Middle frontal gyrus (tissue), 1 donor: ENCODE measurements at regions not wholly inside any gene's neighbourhood (a gene's known extent, or its start where the extent isn't known, plus 50 kb on each side); places are given as distances from the start of the nearest gene placed in this dataset.
"Not testable (repeated sequence)": the region's sequence is repeated elsewhere in the genome, so short reads cannot be mapped to it uniquely, and the experiment has no call there.

ENCODE experiments used
- DNase-seq: peaks from one replicate; pipeline ENCODE4 v3.0.0-alpha.2; 2015; ENCODE audit warnings: low spot score; ENCODE audit errors: extremely low spot score

- DNase-seq, result peak; percentile 12
Measured at GRCh38 chr3:74420538-74421124, 193.8 kb downstream of the CNTN3 start.

GRCh38 chr3:74415731-74416130 lies 198.7 kb downstream of the CNTN3 start:
- DNase-seq, result no peak

GRCh38 chr3:74413547-74414241 lies 200.8 kb downstream of the CNTN3 start:
- DNase-seq, result no peak

DNA sequence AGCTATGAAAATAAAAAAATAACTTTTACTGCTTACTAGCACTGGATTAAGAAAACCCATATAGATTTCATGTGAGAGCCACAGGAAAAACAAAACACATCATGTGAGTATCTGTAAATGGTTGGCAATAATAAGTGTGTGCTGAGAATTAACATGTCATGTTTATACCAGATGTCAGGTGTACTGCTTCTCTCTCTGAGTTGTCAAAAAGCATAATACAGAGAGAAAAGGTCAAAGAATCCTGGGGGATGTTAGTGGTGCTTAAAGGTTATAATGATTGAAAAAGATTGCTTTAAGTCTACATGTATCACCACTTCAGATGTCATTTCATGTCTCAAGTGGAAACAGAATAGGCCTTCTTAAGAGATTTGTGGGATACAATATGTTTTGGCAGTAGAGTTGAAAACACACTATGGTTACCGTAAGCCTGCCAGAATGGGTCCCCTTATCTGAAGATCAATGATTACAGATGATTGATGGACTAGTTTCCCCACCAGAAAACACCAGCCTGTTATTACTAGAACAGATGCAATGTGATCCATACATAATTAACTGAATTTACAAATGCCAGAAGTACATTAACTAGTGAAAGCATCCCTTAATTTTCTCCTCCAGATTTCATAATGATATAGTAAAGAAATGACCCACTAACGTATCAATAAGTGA lies 204.1 kb downstream of the CNTN3 start:
- DNase-seq, result no peak

DNA sequence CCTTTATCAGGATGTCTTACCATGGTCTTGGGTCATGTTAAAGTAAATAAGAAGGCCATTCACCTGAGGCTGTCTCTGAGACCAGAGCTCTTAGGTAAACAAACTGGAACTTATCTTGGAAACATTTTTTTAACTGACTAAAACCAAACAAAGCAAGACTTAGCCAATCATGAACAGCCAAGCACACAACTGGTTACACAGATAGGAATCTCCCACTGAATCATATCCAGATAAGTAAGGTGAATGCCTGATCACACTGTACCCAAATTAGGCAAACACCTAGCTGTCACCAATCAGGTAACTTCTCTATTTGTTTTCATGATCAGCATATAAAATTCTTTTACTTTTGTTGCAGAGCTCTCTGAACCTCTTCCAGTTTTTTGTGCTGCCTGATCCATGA lies 205.4 kb downstream of the CNTN3 start:
- no peak for DNase-seq

GRCh38 chr3:74403307-74403706 lies 211.2 kb downstream of the CNTN3 start:
- no peak for DNase-seq

DNA sequence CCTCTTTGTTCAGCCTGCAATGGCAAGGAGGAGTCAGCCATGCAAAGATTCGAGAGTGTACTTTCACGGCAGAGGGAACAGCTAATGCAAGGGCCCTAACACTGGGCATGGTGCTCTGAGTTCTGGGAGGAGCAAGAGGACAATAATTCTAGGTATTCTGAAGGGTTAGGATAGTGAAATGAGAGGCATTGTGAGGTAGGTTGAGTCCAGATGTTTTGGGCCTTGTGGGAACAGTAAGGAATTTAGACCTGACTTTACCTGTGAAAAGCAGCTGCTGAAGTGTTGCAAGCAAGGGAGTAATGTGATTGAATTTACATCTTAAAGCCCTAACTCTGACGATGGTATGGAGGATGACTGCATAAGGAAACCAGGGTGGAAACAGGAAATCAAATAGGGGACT lies 211.6 kb downstream of the CNTN3 start:
- no peak for DNase-seq

DNA sequence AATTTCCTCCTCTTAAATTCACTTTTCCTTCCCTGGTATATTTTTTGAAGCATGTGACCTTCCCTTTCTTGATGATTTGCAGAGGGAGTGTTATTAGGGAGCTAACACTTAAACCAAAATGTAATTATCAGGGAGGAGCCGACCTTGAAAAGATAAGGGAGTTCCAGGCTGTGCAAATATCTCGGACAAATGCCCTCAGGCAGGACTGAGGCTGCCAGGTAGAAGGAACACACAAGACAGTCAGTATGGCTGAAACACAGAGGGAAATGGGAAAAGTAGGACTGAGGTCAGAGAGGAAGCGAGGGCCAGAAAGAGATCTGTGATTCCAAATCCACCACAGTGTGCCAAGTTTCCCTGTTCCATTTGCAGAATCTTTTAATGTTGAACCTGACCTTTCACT lies 221.0 kb downstream of the CNTN3 start:
- DNase-seq, result no peak

DNA sequence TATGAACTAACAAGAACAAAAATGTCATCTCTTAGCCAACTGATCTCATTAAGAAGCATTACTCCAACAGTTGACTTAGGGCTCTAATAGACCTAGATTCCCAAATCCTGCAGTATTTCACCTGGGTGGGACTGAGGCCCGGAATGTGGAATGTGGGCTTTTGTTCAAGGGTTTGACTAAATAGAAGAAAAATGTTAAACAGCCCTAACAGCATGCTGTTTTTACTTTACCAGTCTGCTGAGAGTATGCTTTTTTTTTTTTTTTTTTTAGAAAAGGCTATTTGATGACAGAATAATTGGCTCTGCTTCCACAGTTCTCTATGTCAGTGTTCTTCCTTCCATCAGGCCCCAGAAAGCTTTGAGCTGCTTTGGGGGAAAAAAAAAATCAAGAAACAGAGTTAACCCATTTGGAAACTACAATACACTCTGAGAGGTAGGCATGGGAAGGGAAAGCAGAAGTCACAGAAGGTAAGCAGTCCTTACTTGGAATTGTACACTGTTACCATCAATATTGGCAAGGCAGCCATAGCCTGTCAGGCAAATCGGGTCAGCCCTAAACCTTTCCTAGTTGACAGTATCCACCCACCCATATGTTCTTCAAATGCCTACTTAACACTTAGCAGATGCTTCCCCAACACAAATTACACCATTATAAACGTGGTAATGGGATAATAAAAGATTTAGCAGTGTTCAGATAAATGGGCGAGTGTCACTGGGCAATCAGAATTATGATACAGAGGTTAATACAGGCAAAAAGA lies 224.2 kb downstream of the CNTN3 start:
- no peak for DNase-seq

DNA sequence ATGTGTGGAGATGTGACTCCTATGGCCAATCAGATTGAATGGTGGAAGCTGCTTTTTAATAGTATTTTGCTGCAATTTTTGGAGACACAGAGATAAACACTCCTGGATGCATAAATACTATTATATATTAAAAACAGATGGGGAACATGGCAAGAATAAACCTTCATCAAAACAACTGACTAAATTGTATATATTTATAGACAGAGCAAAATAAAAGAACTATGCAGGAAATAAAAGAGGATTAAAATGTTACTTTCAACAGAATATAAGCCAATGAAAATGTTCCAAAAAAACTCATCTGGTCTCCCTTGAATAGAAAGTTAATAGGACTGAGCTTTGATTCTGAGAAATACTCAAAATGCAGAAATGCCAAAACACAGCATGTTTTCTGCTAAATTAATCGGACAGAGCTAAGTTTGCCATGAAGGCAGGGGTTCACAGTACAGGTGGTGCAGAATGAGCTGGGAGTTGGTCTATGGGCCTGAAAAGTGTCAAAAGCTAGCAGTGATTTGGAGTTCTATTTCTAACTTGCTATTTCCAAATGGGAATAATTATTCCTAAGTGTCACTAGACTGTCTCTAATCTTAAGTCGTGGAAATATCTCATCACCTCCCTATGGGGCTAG lies 227.2 kb downstream of the CNTN3 start:
- DNase-seq, result no peak

GRCh38 chr3:74384159-74384558 lies 230.3 kb downstream of the CNTN3 start:
- DNase-seq, result no peak

DNA sequence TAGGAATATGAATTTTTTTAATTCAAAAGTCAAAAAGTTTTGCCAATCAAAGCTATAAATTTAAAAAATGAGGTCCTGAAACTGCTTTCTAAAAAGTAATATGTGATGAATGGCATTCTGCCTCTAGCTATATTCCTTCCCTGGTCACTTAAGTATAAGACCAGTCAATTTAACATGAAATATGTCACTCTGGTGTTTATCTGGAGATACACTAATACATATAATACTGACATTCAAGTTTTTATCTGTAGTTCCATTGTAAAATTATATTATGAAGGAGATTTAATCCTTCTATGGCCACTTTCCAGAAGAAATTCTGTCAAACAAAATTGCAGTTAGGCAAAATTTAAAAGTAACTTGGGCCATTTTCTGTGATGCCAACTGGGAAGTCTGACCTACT lies 236.8 kb downstream of the CNTN3 start:
- no peak for DNase-seq

DNA sequence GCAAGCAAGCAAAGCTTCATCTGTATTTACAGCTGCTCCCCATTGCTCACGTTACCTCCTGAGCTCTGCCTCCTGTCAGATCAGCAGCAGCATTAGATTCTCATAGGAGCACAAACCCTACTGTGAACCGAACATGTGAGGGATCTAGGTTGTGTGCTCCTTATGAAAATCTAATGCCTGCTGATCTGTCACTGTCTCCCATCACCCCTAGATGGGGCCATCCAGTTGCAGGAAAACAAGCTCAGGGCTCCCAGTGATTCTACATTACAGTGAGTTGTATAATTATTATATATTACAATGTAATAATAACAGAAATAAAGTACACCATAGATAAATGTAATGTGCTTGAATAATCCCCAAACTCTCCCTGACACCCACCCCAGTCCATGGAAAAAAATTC lies 238.1 kb downstream of the CNTN3 start:
- DNase-seq, result not testable (repeated sequence)

- no peak for DNase-seq
Measured at GRCh38 chr3:74375653-74376052, 238.8 kb downstream of the CNTN3 start.

- no peak for DNase-seq
Measured at GRCh38 chr3:74372743-74373142, 241.7 kb downstream of the CNTN3 start.

GRCh38 chr3:74370342-74370741 lies 244.1 kb downstream of the CNTN3 start:
- DNase-seq, result no peak

GRCh38 chr3:74366331-74366730 lies 248.1 kb downstream of the CNTN3 start:
- DNase-seq, result no peak

DNA sequence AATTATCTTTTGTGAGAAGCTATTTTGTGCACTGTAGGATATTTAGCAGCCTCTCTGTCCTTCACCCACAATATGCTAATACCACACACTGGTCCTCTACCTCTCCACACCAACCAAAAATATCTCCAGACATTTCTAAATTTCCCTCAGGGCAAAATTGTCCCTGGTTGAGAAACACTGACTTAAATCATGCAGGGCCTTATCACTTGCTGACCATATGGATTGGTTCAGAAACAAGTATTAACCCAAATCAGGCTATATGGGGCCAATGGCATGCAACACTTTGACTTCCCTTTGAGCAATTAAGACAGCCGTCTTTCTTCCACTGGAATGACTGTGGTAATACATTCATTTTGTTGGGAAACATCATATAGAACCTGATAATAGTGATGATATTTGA lies 251.1 kb downstream of the CNTN3 start:
- DNase-seq, result no peak

DNA sequence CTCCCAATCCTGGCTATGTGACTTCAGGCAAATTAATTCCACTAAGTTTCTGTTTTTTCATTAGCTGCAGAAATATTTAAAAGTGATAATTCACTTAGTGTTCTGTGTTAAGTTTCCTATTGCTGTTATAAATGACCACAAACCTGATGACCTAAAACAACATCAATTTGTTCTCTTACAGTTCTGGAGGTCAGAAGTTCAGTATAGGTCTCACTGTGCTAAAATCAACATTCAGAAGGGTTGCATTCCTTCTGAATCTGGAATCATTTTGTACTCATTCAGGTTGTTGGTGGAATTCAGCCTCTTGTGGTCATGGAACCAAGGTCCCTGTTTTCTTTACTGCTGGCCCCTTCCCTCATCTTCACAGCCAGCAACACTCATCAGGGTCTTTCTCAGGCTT lies 254.1 kb downstream of the CNTN3 start:
- no peak for DNase-seq

DNA sequence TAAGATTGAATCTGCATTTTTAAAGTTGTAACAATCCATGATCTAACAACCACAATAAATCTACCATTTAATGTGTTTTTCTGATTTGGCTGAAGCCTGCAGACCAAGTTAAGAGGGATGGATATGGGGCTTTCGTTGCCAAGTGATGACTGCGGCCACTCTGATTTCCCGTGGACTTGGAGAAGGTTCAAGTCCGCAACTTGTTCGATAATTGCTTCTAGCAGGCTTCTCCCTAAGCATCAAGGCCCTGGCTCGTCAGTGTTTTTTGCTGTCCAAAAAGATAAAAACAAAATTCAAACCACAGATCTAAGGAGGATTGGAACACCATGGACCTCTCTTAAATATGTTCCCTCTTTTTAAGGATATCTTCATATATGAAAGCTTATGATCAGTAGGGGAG lies 256.6 kb downstream of the CNTN3 start:
- DNase-seq, result no peak

- no peak for DNase-seq
Measured at GRCh38 chr3:74353039-74353438, 261.4 kb downstream of the CNTN3 start.

DNA sequence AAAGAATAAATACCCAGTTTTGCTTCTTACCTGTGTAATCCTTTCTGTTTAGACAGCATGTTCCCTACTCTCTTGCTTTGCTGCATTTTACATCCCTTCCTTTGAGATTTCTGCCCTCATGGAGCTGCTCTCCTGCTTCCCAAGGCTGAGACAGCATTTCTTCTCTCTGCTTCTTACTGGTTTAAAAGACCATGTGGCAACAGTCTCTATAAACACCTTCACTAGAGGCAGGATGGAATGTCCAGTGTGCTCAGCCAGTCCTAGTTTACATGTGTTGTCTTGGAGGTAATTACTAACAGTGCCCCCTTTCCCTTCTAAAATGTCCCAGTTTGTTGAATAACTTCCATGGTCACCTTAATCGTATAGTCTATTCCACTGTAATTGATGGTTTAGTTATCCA lies 262.3 kb downstream of the CNTN3 start:
- DNase-seq, result no peak
